ENCODE measurements at regions not wholly inside any gene's neighbourhood (a gene's known extent, or its start where the extent isn't known, plus 50 kb on each side); places are given as distances from the start of the nearest gene placed in this dataset.

DNA sequence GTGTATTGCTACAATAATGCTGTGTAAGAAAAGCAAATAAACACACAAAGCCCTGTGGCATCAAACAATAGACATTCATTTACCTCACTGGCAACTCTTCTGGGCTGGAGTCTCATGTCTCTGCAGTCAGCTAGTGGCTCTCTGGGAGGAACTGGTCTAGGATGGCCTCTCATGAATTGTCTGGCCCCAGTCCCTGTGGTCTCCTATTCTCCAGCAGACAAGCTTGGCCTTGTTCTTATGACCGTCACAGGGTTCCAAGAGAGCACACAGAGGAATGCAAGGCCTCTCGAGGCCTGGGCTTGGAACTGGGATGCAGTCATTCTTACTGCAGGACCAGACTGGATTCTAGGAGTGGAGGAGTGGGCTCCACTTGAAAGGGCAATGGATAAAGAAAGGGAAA, 141.2 kb upstream of the NTM start:
- no peak for DNase-seq (ENCODE audit: extremely low read depth, low read depth)
- TF ChIP-seq, protein P1, sequence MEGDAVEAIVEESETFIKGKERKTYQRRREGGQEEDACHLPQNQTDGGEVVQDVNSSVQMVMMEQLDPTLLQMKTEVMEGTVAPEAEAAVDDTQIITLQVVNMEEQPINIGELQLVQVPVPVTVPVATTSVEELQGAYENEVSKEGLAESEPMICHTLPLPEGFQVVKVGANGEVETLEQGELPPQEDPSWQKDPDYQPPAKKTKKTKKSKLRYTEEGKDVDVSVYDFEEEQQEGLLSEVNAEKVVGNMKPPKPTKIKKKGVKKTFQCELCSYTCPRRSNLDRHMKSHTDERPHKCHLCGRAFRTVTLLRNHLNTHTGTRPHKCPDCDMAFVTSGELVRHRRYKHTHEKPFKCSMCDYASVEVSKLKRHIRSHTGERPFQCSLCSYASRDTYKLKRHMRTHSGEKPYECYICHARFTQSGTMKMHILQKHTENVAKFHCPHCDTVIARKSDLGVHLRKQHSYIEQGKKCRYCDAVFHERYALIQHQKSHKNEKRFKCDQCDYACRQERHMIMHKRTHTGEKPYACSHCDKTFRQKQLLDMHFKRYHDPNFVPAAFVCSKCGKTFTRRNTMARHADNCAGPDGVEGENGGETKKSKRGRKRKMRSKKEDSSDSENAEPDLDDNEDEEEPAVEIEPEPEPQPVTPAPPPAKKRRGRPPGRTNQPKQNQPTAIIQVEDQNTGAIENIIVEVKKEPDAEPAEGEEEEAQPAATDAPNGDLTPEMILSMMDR (IDR thresholded peaks at IDR 0.05; ENCODE audit: low read depth, low read length), result no peak

DNA sequence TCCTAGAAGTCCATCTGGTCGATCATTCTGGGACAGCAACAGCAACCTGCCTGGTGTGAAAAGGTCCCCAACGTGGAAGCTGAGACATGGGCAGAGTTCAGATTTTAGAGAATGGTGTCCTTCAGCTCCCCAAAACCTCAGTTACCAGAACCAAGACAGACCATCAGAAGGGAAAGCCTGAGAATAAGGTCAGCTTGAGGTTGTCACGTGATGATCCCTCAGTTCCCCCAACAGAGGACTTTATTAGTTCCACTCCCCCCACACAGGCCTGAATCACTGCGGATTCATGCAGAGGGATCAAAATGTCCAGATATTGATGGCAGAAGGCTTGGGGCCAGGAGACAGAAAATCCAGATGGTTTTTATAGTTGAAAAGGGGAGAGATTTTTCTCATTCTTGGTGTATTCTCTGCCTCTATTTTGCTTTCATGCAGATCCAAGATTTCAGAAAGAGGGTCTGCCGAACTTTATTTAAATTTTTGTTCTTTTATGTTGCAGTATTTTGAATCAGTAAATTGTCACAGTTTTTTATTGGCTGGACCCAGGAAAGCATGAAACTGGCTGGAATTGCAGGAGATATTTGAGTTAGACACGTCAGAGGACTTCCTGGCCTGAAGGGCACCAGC, 139.0 kb upstream of the NTM start:
- TF ChIP-seq, protein P1 (IDR thresholded peaks at IDR 0.05; ENCODE audit: low read depth, low read length), result no peak

DNA sequence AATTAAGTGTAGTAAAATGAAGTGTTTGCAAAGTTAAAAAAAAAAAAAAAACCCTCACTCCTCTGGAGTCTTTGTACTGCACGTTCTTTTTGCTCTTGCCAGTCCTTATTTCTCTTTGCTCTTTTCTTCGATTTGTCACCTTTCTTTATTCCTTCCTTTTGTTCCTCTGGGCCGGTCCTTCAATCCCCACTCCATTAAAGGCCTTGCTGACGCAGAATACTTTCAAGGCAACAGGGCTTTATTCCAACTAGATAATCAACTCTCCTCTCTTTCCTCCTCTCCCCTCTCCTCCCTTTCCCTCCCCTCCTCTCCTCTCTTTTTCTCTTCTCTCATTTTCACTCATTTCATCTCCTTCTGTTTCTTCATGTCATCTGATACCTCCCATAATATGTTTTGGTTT, 138.2 kb upstream of the NTM start:
- no peak for DNase-seq (ENCODE audit: extremely low read depth, low read depth)
- TF ChIP-seq, protein P1 (IDR thresholded peaks at IDR 0.05; ENCODE audit: low read depth, low read length), result no peak

More for the DNA sequence above, 139.0 kb upstream of the NTM start:
- no peak for DNase-seq (ENCODE audit: extremely low read depth, low read depth)

DNA sequence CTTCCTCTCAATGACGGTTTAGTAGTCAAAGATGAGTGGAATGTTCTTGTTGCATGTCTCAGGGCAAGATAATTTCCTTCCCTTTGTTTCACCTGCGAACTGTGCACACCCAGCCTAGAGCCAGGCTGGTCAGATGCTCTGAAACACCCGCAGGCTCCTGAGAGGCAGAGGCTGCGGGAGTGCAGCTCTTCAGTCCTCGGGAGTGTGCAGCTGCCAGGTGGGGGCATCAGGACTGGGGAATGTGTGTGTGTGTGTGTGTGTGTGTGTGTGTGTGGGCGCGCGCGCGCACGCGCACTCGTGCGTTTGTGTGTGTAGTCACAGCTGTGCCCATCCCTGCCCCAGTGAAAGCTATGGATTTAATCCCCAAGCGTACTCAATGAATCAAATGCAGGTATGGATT, 136.2 kb upstream of the NTM start:
- DNase-seq (ENCODE audit: extremely low read depth, low read depth), result no peak
- TF ChIP-seq, protein P1 (IDR thresholded peaks at IDR 0.05; ENCODE audit: low read depth, low read length), result no peak

DNA sequence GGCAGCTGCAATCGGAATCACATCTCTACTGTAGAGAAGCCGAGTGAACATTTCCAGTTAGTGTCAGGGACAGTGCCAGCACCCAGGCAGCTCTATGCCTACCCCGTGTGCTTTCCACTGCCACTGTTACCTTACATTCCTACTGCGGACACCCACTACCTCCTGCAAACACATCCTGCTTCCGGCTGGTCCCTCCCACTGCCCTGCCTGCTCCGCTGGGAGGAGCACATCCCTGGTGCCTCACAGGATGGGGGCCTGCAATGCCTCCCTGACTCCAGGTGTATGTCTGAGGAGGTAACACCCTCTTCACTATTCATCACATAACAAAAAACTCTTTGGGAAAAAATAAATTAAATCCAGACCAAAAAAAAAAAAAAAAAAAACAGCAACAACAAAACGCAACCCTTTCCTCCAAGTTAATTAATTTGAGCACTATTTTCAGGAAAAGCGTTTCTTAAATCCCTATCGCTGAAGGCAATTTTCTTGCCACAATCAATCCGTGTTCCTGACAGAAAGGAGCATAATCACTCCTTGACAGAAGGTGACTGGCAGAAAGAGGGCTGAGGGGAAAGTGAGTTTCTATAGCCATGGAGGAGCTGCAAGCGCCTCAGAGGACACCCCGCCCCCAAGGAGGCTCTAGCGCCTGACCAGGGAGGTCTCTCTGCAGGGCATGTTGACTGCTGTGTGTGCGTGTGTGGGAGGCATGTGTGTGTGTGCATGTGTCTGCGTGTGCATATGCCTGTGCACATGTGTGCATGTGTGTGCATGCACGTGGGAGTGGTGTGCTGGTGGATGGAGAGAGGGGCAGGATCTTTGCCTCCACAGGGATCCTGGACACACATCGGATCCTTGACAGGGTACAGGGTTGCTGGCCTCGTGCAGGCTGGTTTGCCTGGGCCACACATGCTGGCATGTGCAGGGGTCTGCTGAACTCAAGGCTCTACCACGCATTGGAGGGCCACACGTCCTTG, 134.8 kb upstream of the NTM start:
- TF ChIP-seq, protein P1 (IDR thresholded peaks at IDR 0.05; ENCODE audit: low read depth, low read length), result no peak
- DNase-seq (ENCODE audit: extremely low read depth, low read depth), result no peak

DNA sequence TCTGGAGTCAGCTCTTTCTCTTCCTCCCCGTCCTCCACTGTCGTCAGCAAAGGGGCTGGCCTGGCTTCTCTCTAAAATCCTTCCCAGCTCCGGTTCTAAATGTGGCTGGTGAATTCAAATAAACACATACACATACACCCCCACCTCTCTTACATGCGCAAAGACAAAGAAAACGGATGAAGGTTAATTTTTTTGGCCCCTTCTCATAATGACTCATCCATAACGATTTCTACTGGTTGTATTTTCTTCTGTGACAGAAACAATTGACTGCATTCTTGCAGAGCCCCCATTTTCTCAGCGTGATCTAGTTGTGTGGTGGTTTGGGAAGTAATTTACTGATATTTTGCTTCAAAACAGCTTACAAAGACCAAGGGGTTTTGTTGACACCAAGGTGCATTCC, 130.0 kb upstream of the NTM start:
- TF ChIP-seq, protein P1 (IDR thresholded peaks at IDR 0.05; ENCODE audit: low read depth, low read length), result no peak
- no peak for DNase-seq (ENCODE audit: extremely low read depth, low read depth)

DNA sequence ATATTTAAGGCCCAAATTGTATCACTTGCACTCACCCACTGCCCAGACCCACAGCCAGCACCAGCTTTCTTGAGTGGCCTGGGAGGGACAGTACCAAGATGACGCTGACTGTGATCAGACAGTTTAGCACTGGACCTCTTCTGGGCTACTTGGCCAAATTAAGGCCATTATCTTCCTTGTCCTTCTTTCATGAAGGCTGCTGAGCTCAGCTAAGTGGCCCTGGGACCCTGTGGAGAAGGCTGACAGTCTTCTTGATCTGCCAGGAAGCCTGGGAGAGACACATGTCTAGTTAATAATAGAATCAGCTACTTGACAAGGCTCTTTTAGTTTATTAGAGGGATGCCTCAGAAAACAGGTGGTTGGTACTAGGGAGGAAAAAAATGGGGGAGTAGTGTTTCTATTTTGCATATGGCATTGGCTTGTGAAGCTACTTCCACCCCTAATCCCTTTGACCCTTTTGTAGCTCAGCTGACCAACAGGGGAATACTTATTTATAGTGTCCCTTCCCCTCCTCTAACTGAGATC, 127.9 kb upstream of the NTM start:
- DNase-seq (ENCODE audit: extremely low read depth, low read depth), result no peak
- TF ChIP-seq, protein P1 (IDR thresholded peaks at IDR 0.05; ENCODE audit: low read depth, low read length), result no peak
